ENCODE measurements at regions not wholly inside any gene's neighbourhood (a gene's known extent, or its start where the extent isn't known, plus 50 kb on each side); places are given as distances from the start of the nearest gene placed in this dataset.

GRCh38 chr5:142397178-142397577 lies 72.4 kb upstream of the SPRY4 start (continued):
- TF ChIP-seq ZNF512 (tag; IDR thresholded peaks at IDR 0.05) (no peak), ZBTB9 (CRISPR knock-in tag; IDR thresholded peaks at IDR 0.05) (no peak), NONO (IDR thresholded peaks at IDR 0.05; ENCODE audit: low read depth in 2 of 2, low read length in 1 of 2) (no peak), SETDB1 (IDR thresholded peaks at IDR 0.05; ENCODE audit: low read length) (no peak), CEBPG (CRISPR knock-in tag; IDR thresholded peaks at IDR 0.05) (no peak), CEBPG (tag; conservative IDR thresholded peaks at IDR 0.05 in 1 of 2, IDR thresholded peaks at IDR 0.05 in 1 of 2) (no peak), HDAC3 (IDR thresholded peaks at IDR 0.05; ENCODE audit: borderline replicate concordance, partially characterized antibody) (peak; percentile 50), ZNF445 (CRISPR knock-in tag; IDR thresholded peaks at IDR 0.05; ENCODE audit: low read depth) (no peak), FOXP1 (CRISPR knock-in tag; IDR thresholded peaks at IDR 0.05) (no peak), HDAC2 (IDR thresholded peaks at IDR 0.05) (peak; percentile 47; the same call in 1 of the 2 replicates), SMARCE1 (IDR thresholded peaks at IDR 0.05) (peak; percentile 76), TRIM28 (IDR thresholded peaks at IDR 0.05) (no peak), TSHZ1 (CRISPR knock-in tag; IDR thresholded peaks at IDR 0.05) (no peak), CBX8 (IDR thresholded peaks at IDR 0.05; ENCODE audit: borderline replicate concordance, extremely low read depth, low read depth, low read length, poor library complexity, severe bottlenecking) (no peak), ZNF175 (CRISPR knock-in tag; IDR thresholded peaks at IDR 0.05; ENCODE audit: low read depth) (0 out of 2 replicates have a peak, but pooled peaks have one; percentile 17), MCM5 (IDR thresholded peaks at IDR 0.05; ENCODE audit: low read depth) (no peak), ZNF23 (CRISPR knock-in tag; IDR thresholded peaks at IDR 0.05) (no peak), MLLT1 (IDR thresholded peaks at IDR 0.05) (peak in 1 of 2 experiments; percentile 62; a peak in 2 of 4 replicates), ZKSCAN8 (CRISPR knock-in tag; IDR thresholded peaks at IDR 0.05) (no peak), VEZF1 (CRISPR knock-in tag; IDR thresholded peaks at IDR 0.05) (0 out of 2 replicates have a peak, but pooled peaks have one; percentile 36)

Measured in K562 (cell line).